H9 (cell line): ENCODE measurements at regions not wholly inside any gene's neighbourhood (a gene's known extent, or its start where the extent isn't known, plus 50 kb on each side); places are given as distances from the start of the nearest gene placed in this dataset.

Source experiments
- DNase-seq: peaks from one replicate; pipeline ENCODE4 v3.0.0-alpha.2; 2017
- H2AFZ ChIP-seq: one replicate; pipeline ENCODE4 v1.6.1; 2013; ENCODE audit warnings: mild to moderate bottlenecking, low read length, control low read depth, moderate library complexity
- H2AK5ac ChIP-seq: 2 replicates; pipeline ENCODE4 v1.6.1; 2013; ENCODE audit warnings: low read length, control low read depth, mixed read lengths; ENCODE audit not compliant: insufficient read length
- H2BK120ac ChIP-seq: one replicate; pipeline ENCODE4 v1.6.1; 2013; ENCODE audit warnings: low read depth, mild to moderate bottlenecking, low read length, control low read depth, inconsistent platforms; ENCODE audit not compliant: poor library complexity, severe bottlenecking
- H2BK12ac ChIP-seq: 2 replicates; pipeline ENCODE4 v1.6.1; 2013; ENCODE audit warnings: low read length, control low read depth, mixed read lengths, low read depth; ENCODE audit not compliant: insufficient read length
- H2BK15ac ChIP-seq: 2 replicates; pipeline ENCODE4 v1.6.1; 2013; ENCODE audit warnings: low read depth, low read length, control low read depth
- H2BK20ac ChIP-seq: one replicate; pipeline ENCODE4 v1.6.1; 2013; ENCODE audit warnings: low read depth, mild to moderate bottlenecking, low read length, control low read depth, inconsistent platforms; ENCODE audit not compliant: poor library complexity, severe bottlenecking
- H2BK5ac ChIP-seq: 2 replicates; pipeline ENCODE4 v1.6.1; 2013; ENCODE audit warnings: low read length, control low read depth, mixed read lengths; ENCODE audit not compliant: insufficient read length
- H3K14ac ChIP-seq: 2 replicates; pipeline ENCODE4 v1.6.1; 2013; ENCODE audit warnings: low read length, control low read depth; ENCODE audit not compliant: insufficient read depth
- H3K18ac ChIP-seq: 2 replicates; pipeline ENCODE4 v1.6.1; 2013; ENCODE audit warnings: low read depth, mild to moderate bottlenecking, mixed read lengths, low read length, control low read depth; ENCODE audit not compliant: insufficient read length
- H3K23ac ChIP-seq: 2 replicates; pipeline ENCODE4 v1.6.1; 2013; ENCODE audit warnings: low read length, control low read depth, mixed read lengths, low read depth; ENCODE audit not compliant: insufficient read length
- H3K23me2 ChIP-seq: 2 replicates; pipeline ENCODE4 v1.6.1; 2013; ENCODE audit warnings: low read depth, mild to moderate bottlenecking, mixed read lengths, low read length, control low read depth; ENCODE audit not compliant: insufficient read length, poor library complexity, severe bottlenecking
- H3K27ac ChIP-seq: 2 replicates; pipeline ENCODE4 v1.5.1; 2013; ENCODE audit warnings: low read length, control low read depth, mixed read lengths, low read depth; ENCODE audit not compliant: insufficient read length
- H3K27me3 ChIP-seq: 2 replicates; pipeline ENCODE4 v1.6.1; 2013; ENCODE audit warnings: low read length, control low read depth, inconsistent platforms; ENCODE audit not compliant: insufficient read depth
- H3K4ac ChIP-seq: 2 replicates; pipeline ENCODE4 v1.6.1; 2013; ENCODE audit warnings: low read depth, mild to moderate bottlenecking, control low read depth, inconsistent platforms, low read length, moderate library complexity
- H3K4me1 ChIP-seq: 2 replicates; pipeline ENCODE4 v1.6.1; 2013; ENCODE audit warnings: low read length, control low read depth, inconsistent platforms; ENCODE audit not compliant: insufficient read depth
- H3K4me2 ChIP-seq: 2 replicates; pipeline ENCODE4 v1.6.1; 2013; ENCODE audit warnings: low read length, control low read depth, mixed read lengths; ENCODE audit not compliant: insufficient read length, insufficient read depth
- H3K56ac ChIP-seq: 2 replicates; pipeline ENCODE4 v1.6.1; 2013; ENCODE audit warnings: low read depth, mild to moderate bottlenecking, mixed read lengths, low read length, control low read depth; ENCODE audit not compliant: insufficient read length
- H3K79me1 ChIP-seq: 2 replicates; pipeline ENCODE4 v1.6.1; 2013; ENCODE audit warnings: low read depth, mild to moderate bottlenecking, moderate library complexity, low read length, control low read depth, inconsistent platforms; ENCODE audit not compliant: insufficient read depth, poor library complexity, severe bottlenecking
- H3K79me2 ChIP-seq: 2 replicates; pipeline ENCODE4 v1.6.1; 2013; ENCODE audit warnings: low read length, control low read depth, inconsistent platforms; ENCODE audit not compliant: insufficient read depth
- H3K9ac ChIP-seq: 2 replicates; pipeline ENCODE4 v1.6.1; 2013; ENCODE audit warnings: low read length, control low read depth, mixed read lengths; ENCODE audit not compliant: insufficient read length; ENCODE audit errors: extremely low read depth
- H3K9me3 ChIP-seq: one replicate; pipeline ENCODE4 v1.6.1; 2013; ENCODE audit warnings: low read depth, low read length, inconsistent platforms; ENCODE audit not compliant: control insufficient read depth
- H3T11ph ChIP-seq: one replicate; pipeline ENCODE4 v1.6.1; 2013; ENCODE audit warnings: mild to moderate bottlenecking, low read length, control low read depth, inconsistent platforms
- H4K20me1 ChIP-seq: one replicate; pipeline ENCODE4 v1.6.1; 2013; ENCODE audit not compliant: control insufficient read depth, insufficient read length, insufficient read depth
- H4K5ac ChIP-seq: 2 replicates; pipeline ENCODE4 v1.6.1; 2013; ENCODE audit warnings: low read depth, mild to moderate bottlenecking, mixed read lengths, low read length, control low read depth; ENCODE audit not compliant: insufficient read length
- H4K8ac ChIP-seq: replicated peaks from 2 replicates; pipeline ENCODE4 v1.6.1; 2013; ENCODE audit warnings: low read length, control low read depth, mixed read lengths, low read depth; ENCODE audit not compliant: insufficient read length
- H4K91ac ChIP-seq: 2 replicates; pipeline ENCODE4 v1.6.1; 2013; ENCODE audit warnings: low read depth, mild to moderate bottlenecking, moderate library complexity, mixed read lengths, low read length, control low read depth; ENCODE audit not compliant: insufficient read length
- H3K27ac Mint-ChIP-seq, 3 experiments: 2 replicates in 2 of 3; 3 replicates in 1 of 3; pipeline ENCODE4 v1.8.0; 2020 to 2021; ENCODE audit warnings: mixed read lengths in 3 of 3, mild to moderate bottlenecking in 1 of 3, moderate library complexity in 1 of 3
- H3K27me3 Mint-ChIP-seq: 2 replicates; pipeline ENCODE4 v1.8.0; 2021; ENCODE audit warnings: low read depth, mild to moderate bottlenecking, moderate library complexity, mixed read lengths
- H3K36me3 Mint-ChIP-seq, 3 experiments: 2 replicates in 2 of 3; 3 replicates in 1 of 3; pipeline ENCODE4 v1.8.0; 2020 to 2021; ENCODE audit warnings: low read depth in 3 of 3, mixed read lengths in 3 of 3; ENCODE audit not compliant: insufficient read depth in 1 of 3
- H3K4me1 Mint-ChIP-seq, 2 experiments: 2 replicates each; pipeline ENCODE4 v1.8.0; 2020; ENCODE audit warnings: mixed read lengths in 2 of 2
- H3K4me3 Mint-ChIP-seq, 2 experiments: 2 replicates in 1 of 2; 3 replicates in 1 of 2; pipeline ENCODE4 v1.8.0; 2020 to 2021; ENCODE audit warnings: mild to moderate bottlenecking in 2 of 2, mixed read lengths in 2 of 2, moderate library complexity in 1 of 2
- H3K9me3 Mint-ChIP-seq, 2 experiments: 2 replicates in 1 of 2; 3 replicates in 1 of 2; pipeline ENCODE4 v1.8.0; 2020; ENCODE audit warnings: mild to moderate bottlenecking in 2 of 2, mixed read lengths in 2 of 2, moderate library complexity in 1 of 2
- CTCF ChIP-seq: fragments of 200-600 bp; sonication (generic); conservative IDR thresholded peaks from 3 replicates; pipeline ENCODE4 v1.8.0; 2021; ENCODE audit warnings: antibody characterized with exemption, mild to moderate bottlenecking
- WGBS: extraction: QIAGEN DNeasy Blood & Tissue Kit; methylation state at CpG from one replicate; pipeline ENCODE4 v1.1.7; 2013; ENCODE audit warnings: missing lambda C conversion rate, low lambda C conversion rate, mixed read lengths; ENCODE audit not compliant: insufficient read length; ENCODE audit errors: extremely low coverage; 5-methylcytosine and 5-hydroxymethylcytosine counted together

- Histone ChIP-seq H3K4me1 (no peaks in the 10 kb centered on the region), H3K79me1 (no peaks in the 10 kb centered on the region), H4K8ac (no peak overlapping the region), H4K91ac (no peak overlapping the region), H3K79me2 (no peaks in the 10 kb centered on the region), H3K4me2 (no peak overlapping the region), H3K9ac (no peak overlapping the region), H3T11ph (no peak overlapping the region), H3K27me3 (no peaks in the 10 kb centered on the region), H3K23ac (no peak overlapping the region), H3K18ac (no peak overlapping the region), H4K5ac (no peak overlapping the region), H2AFZ (no peak overlapping the region), H3K27ac (no peak overlapping the region), H2BK15ac (no peak overlapping the region), H3K23me2 (no peaks in the 10 kb centered on the region), H2BK20ac (no peak overlapping the region), H2BK120ac (no peak overlapping the region), H3K9me3 (no peaks in the 10 kb centered on the region), H2BK5ac (no peak overlapping the region), H3K56ac (no peak overlapping the region), H3K14ac (no peak overlapping the region), H2BK12ac (no peak overlapping the region), H4K20me1 (no peaks in the 10 kb centered on the region), H3K4ac (no peak overlapping the region), H2AK5ac (no peak overlapping the region)
- H3K4me3 Mint-ChIP-seq = no peak overlapping the region
- WGBS = no CpG with 5 or more reads among the region's 1 CpG
- DNase-seq = no peak
- peaks cover 0 to 52% of the 10 kb centered on the region in 2 experiments; a peak in 3 of 5 replicates for H3K9me3 Mint-ChIP-seq
- peaks cover 2% of the 10 kb centered on the region for H3K27me3 Mint-ChIP-seq
- no peak overlapping the region for H3K27ac Mint-ChIP-seq
- no peak for TF ChIP-seq CTCF
- H3K4me1 Mint-ChIP-seq = peaks cover 0 to 3% of the 10 kb centered on the region in 2 experiments; a peak in 2 of 4 replicates
- H3K36me3 Mint-ChIP-seq = no peaks in the 10 kb centered on the region; a peak in 1 of 7 replicates
Observed at GRCh38 chrX:9117851-9118250, 83.9 kb upstream of the FAM9B start.
